HG03025 (cell line): ENCODE measurements at regions not wholly inside any gene's neighbourhood (a gene's known extent, or its start where the extent isn't known, plus 50 kb on each side); places are given as distances from the start of the nearest gene placed in this dataset.

Source experiments
- ATAC-seq: cut with Tn5 transposase; IDR thresholded peaks from one replicate; pipeline ENCODE4 v1.9.1; 2021; ENCODE audit warnings: mild to moderate bottlenecking, moderate library complexity; ENCODE audit not compliant: unreplicated experiment, low FRiP score

- ATAC-seq: no peak
Measured at GRCh38 chr10:128994598-128995143, 472.4 kb upstream of the MGMT start.

GRCh38 chr10:128995676-128996075, 471.4 kb upstream of the MGMT start:
- no peak for ATAC-seq

GRCh38 chr10:128996092-128996491, 470.9 kb upstream of the MGMT start:
- ATAC-seq: no peak

GRCh38 chr10:128998101-128998805, 468.8 kb upstream of the MGMT start:
- no peak for ATAC-seq

- no peak for ATAC-seq
Measured at GRCh38 chr10:129004398-129004797, 462.6 kb upstream of the MGMT start.

GRCh38 chr10:129005080-129005479, 462.0 kb upstream of the MGMT start:
- ATAC-seq: no peak

GRCh38 chr10:129005804-129006203, 461.2 kb upstream of the MGMT start:
- ATAC-seq: no peak

GRCh38 chr10:129018511-129018910, 448.5 kb upstream of the MGMT start:
- no peak for ATAC-seq

GRCh38 chr10:129020651-129021330, 446.2 kb upstream of the MGMT start:
- ATAC-seq: no peak

- no peak for ATAC-seq
Measured at GRCh38 chr10:129021594-129022304, 445.3 kb upstream of the MGMT start.

- ATAC-seq: no peak
Measured at GRCh38 chr10:129023082-129023481, 444.0 kb upstream of the MGMT start.

- ATAC-seq: no peak
Measured at GRCh38 chr10:129024046-129024445, 443.0 kb upstream of the MGMT start.

- ATAC-seq: no peak
Measured at GRCh38 chr10:129025787-129026186, 441.3 kb upstream of the MGMT start.

GRCh38 chr10:129027906-129028305, 439.1 kb upstream of the MGMT start:
- no peak for ATAC-seq

- ATAC-seq: no peak
Measured at GRCh38 chr10:129028451-129028850, 438.6 kb upstream of the MGMT start.

GRCh38 chr10:129029051-129029450, 438.0 kb upstream of the MGMT start:
- no peak for ATAC-seq

- no peak for ATAC-seq
Measured at GRCh38 chr10:129029851-129030602, 437.0 kb upstream of the MGMT start.

GRCh38 chr10:129030603-129030895, 436.5 kb upstream of the MGMT start:
- ATAC-seq: no peak

GRCh38 chr10:129030996-129031843, 435.8 kb upstream of the MGMT start:
- ATAC-seq: no peak

GRCh38 chr10:129031844-129032150, 435.2 kb upstream of the MGMT start:
- ATAC-seq: no peak
